ENCODE measurements at regions not wholly inside any gene's neighbourhood (a gene's known extent, or its start where the extent isn't known, plus 50 kb on each side); places are given as distances from the start of the nearest gene placed in this dataset.

DNA sequence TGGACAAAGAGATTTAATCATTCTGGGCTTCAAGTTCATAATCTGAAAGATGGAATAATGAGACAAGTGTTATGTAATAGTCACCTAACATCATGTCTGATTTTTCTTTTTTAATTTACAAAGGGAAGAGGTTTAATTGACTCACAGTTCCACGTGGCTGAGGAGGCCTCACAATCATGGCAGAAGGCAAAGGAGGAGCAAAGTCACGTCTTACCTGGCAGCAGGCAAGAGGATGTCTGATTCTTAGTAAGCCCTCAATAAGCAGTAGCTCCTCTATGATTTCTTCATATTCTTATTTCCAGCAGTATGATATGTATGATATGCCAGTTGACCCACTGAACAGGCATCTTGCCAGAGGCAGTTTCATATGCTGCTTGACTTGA, 152.7 kb downstream of the S1PR1 start:
- DNase-seq (no peak), ATAC-seq (peak; percentile 53)
- CTCF ChIA-PET: interaction anchor here (1.0 to 1.2 kb wide), 2 partner anchors 10 to 80 kb away, joined by 3 to 4 read pairs; no protein-coding TSS in a partner anchor
- POLR2A ChIA-PET: no interaction called here
- no peaks in the 10 kb centered on the region for H3K36me3 Mint-ChIP-seq (ENCODE audit: low read depth)
- intact Hi-C loops (cut with DNase I, micrococcal nuclease): no loop called here
- H3K27ac Mint-ChIP-seq: peak overlapping the region; percentile 49
- no peaks in the 10 kb centered on the region for H3K27me3 Mint-ChIP-seq
- H3K9me3 Mint-ChIP-seq (ENCODE audit: low read depth): peaks cover 5% of the 10 kb centered on the region
- H3K4me3 Mint-ChIP-seq: no peak overlapping the region
- peaks cover 4% of the 10 kb centered on the region for H3K4me1 Mint-ChIP-seq

DNA sequence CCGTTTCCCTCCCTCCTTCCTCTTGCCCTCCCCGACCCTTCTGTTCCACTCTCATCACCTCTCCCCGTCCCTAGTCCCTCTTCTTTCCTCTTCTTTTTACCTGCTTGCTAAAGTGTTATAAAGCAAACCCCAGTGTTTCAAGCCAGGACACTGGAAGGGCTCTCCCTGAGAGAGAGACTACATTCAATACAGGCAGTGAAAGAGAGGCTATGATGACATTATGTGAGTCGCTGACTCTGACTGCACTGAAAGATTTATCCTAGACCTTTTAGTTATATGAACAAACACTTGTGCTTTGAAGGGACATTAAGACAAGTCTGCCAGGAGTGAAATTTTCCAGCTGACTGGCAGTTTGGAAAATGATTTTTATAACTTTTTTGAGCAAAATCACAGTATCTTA, 155.7 kb downstream of the S1PR1 start:
- Mint-ChIP-seq H3K4me3 (no peak overlapping the region), H3K27ac (no peak overlapping the region), H3K4me1 (peaks cover 4% of the 10 kb centered on the region), H3K27me3 (no peaks in the 10 kb centered on the region), H3K9me3 (ENCODE audit: low read depth) (peaks cover 5% of the 10 kb centered on the region), H3K36me3 (ENCODE audit: low read depth) (no peaks in the 10 kb centered on the region)
- intact Hi-C loops (cut with DNase I, micrococcal nuclease): no loop called here
- ChIA-PET POLR2A (no interaction called here), CTCF (no interaction called here)
- no peak for ATAC-seq
- DNase-seq: no peak

DNA sequence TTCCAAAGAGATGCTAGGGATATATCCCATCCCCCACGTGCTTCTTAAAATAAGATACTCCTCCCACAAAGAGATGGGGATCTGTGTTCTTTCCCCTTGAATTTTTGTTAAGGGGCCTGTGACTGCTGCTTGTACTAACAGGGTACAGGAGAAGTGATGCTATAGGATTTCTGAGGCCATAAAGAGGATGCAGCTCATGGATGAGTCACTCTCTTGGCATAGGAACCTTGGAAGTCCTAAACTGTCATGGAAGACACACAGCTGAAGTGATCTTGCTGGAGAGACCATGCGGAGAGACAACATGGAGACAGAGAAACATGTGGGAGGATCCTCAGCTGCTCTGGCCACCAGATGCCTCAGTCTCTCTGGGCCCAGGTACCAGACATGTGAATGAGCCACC, 157.2 kb downstream of the S1PR1 start:
- ATAC-seq: no peak
- Mint-ChIP-seq H3K4me3 (no peak overlapping the region), H3K27me3 (no peaks in the 10 kb centered on the region), H3K27ac (no peak overlapping the region), H3K4me1 (peaks cover 4% of the 10 kb centered on the region), H3K9me3 (ENCODE audit: low read depth) (no peaks in the 10 kb centered on the region), H3K36me3 (ENCODE audit: low read depth) (no peaks in the 10 kb centered on the region)
- DNase-seq: no peak
- POLR2A ChIA-PET: no interaction called here
- CTCF ChIA-PET: interaction anchor here (0.6 to 1.3 kb wide), 2 partner anchors 14 to 27 kb away, joined by 4 to 5 read pairs; no protein-coding TSS in a partner anchor
- intact Hi-C loops (cut with DNase I, micrococcal nuclease): no loop called here

DNA sequence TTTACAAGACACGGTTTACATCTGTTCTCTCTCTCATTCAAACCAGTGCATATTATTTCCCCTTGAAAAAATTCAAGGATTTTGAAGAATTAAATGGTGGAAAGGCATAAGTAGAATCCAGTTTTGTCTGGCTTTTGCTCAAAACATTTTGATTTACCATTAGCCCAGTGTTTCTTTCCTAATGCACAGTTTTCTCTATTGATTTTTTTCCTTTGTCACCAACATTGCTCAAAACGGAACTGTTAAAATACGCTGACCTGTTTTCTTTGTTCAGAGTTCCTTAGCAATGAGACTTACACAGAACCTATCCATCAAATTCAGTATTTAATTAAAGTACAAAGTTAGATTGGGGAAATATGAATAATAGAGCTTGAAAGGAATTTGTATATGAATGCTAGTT, 162.4 kb downstream of the S1PR1 start:
- Mint-ChIP-seq H3K27ac (no peak overlapping the region), H3K4me1 (no peaks in the 10 kb centered on the region), H3K9me3 (ENCODE audit: low read depth) (no peaks in the 10 kb centered on the region), H3K36me3 (ENCODE audit: low read depth) (no peaks in the 10 kb centered on the region), H3K4me3 (no peak overlapping the region), H3K27me3 (no peaks in the 10 kb centered on the region)
- ChIA-PET CTCF (no interaction called here), POLR2A (no interaction called here)
- ATAC-seq: no peak
- intact Hi-C loops (cut with DNase I, micrococcal nuclease): no loop called here
- no peak for DNase-seq

DNA sequence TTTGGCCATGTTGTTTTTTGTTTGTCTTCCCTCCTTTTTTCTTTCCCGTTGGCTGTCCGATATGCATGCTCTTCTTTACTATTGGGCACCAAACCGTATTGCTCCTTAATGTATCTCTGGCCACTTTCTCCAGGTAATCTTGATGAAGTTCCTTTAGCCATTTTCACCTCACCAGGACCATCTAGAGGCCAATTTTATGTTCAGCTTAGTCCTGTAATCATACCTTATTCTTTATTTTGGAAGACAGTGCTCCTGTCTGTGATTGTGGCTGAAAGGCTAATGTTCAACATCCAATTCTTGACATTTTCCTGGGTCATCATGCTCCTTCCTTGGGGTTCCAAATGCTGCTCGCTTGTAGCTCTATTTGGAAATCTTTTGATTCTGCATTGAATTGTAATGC, 169.5 kb downstream of the S1PR1 start:
- no peaks in the 10 kb centered on the region for H3K36me3 Mint-ChIP-seq (ENCODE audit: low read depth)
- H3K4me1 Mint-ChIP-seq: peaks cover 10% of the 10 kb centered on the region
- H3K9me3 Mint-ChIP-seq (ENCODE audit: low read depth): no peaks in the 10 kb centered on the region
- no peak overlapping the region for H3K27ac Mint-ChIP-seq
- ATAC-seq (no peak), DNase-seq (no peak)
- no peak overlapping the region for H3K4me3 Mint-ChIP-seq
- peaks cover 5% of the 10 kb centered on the region for H3K27me3 Mint-ChIP-seq
- ChIA-PET POLR2A (no interaction called here), CTCF (interaction anchor here (0.8 kb wide), 1 partner anchor 9 kb away, joined by 3 read pairs; no protein-coding TSS in a partner anchor)
- intact Hi-C loops (cut with DNase I, micrococcal nuclease): no loop called here

DNA sequence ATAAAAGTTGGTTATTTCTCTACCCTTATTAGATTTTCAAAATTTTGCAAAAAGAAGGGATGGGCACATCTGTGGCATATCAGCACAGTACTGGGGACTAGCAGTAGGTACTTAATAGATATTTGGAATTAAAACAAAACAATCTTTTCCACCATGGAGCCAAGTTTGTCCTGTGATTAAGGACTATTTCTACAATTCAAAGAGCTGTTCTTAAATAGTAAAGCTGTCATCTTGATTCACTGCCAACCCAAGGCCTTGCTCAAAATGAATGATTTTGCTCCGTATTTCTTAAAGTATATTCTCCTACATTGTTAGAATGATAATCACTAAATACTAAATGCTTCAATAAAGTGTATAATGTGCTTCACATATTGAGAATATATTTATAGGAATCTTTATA, 169.9 kb downstream of the S1PR1 start:
- POLR2A ChIA-PET: no interaction called here
- Mint-ChIP-seq H3K4me3 (no peak overlapping the region), H3K27me3 (peaks cover 5% of the 10 kb centered on the region), H3K4me1 (peaks cover 10% of the 10 kb centered on the region), H3K36me3 (ENCODE audit: low read depth) (no peaks in the 10 kb centered on the region), H3K9me3 (ENCODE audit: low read depth) (no peaks in the 10 kb centered on the region), H3K27ac (no peak overlapping the region)
- CTCF ChIA-PET: interaction anchor here (0.8 kb wide), 1 partner anchor 9 kb away, joined by 3 read pairs; no protein-coding TSS in a partner anchor
- DNase-seq (no peak), ATAC-seq (no peak)
- intact Hi-C loops (cut with DNase I, micrococcal nuclease): no loop called here

DNA sequence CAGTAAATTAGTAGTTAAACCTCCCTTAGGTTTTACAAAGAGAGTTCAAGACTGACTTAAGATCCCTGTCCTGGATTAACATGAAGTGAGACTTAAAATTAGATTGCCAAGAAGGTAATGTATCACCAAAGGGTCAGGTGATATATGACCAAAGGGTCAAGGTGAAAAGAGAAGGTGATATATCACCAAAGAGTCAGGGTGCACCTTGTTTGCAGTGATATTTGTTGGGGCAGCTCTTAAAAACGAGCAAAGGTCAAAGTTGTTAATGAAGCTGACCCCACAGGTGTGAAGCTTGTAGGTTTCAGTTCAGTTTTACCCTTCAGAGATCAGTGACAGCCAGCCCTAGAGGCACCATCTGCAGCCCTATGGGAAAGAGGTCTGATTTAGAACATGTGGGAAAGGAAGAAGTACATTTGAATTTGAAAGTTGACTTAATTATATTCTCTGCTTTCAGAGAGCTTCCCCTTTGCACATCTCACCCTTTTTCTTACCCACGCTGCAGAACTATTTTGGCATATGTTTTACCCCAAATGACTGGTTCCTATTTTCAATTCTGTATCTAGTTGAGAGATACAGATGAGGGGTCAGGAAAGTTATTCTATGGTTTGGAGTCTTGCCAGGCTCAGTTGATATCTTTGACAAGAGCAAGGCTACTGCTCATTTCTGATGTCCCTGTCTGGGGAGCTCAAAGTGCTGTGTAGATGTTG, 170.8 kb downstream of the S1PR1 start:
- DNase-seq: no peak
- Mint-ChIP-seq H3K27me3 (peaks cover 5% of the 10 kb centered on the region), H3K36me3 (ENCODE audit: low read depth) (no peaks in the 10 kb centered on the region), H3K9me3 (ENCODE audit: low read depth) (no peaks in the 10 kb centered on the region), H3K27ac (no peak overlapping the region), H3K4me3 (no peak overlapping the region), H3K4me1 (peaks cover 10% of the 10 kb centered on the region)
- intact Hi-C loops (cut with DNase I, micrococcal nuclease): no loop called here
- CTCF ChIA-PET: interaction anchor here (0.6 to 2.2 kb wide), 6 partner anchors 11 to 288 kb away, joined by 3 to 6 read pairs (median 4); no protein-coding TSS in a partner anchor
- POLR2A ChIA-PET: no interaction called here
- ATAC-seq: no peak

DNA sequence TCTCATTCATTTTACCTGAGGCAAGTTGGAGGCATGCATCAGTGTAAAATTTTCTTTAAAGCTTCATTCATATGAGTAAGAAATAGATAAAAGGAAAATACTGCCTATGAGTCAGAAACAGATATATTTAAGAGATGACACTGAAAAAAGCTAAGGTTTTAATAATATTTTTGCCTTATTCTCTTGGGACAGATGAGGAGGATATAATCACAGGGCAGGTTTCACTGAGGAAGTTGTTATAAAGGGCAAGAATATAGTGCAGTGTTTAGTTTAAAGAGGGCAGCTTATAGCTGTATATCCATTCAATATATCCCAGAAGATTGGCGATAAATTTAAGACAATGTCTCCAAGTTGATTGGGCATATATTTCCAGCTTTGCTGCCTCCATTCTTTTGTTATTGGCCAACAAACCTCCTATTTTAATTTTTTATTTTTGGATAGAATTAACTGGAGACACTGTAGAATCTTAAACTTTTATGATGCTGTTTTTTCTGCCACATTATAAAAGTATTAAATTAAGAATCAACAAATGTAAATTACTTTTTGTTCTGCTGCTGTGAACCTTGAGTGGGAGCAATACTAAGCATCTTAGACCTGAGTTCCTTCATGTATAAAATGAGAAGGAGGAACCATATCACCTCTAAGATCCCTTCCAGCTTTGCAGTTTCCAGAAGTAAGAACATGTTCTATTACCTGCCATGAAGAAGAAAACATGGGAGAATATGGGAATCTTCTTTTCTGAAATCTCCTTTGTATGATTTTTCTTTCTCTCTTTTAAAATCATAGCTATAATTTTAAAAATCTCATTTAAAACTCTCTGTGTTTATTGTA, 171.6 kb downstream of the S1PR1 start:
- intact Hi-C loops (cut with DNase I, micrococcal nuclease): no loop called here
- CTCF ChIA-PET: interaction anchor here (0.6 to 2.2 kb wide), 6 partner anchors 12 to 287 kb away, joined by 3 to 6 read pairs (median 4); no protein-coding TSS in a partner anchor
- ATAC-seq: no peak
- Mint-ChIP-seq H3K4me1 (peaks cover 10% of the 10 kb centered on the region), H3K4me3 (no peak overlapping the region), H3K27me3 (peaks cover 5% of the 10 kb centered on the region), H3K27ac (no peak overlapping the region), H3K36me3 (ENCODE audit: low read depth) (no peaks in the 10 kb centered on the region), H3K9me3 (ENCODE audit: low read depth) (no peaks in the 10 kb centered on the region)
- no peak for DNase-seq
- POLR2A ChIA-PET: no interaction called here

DNA sequence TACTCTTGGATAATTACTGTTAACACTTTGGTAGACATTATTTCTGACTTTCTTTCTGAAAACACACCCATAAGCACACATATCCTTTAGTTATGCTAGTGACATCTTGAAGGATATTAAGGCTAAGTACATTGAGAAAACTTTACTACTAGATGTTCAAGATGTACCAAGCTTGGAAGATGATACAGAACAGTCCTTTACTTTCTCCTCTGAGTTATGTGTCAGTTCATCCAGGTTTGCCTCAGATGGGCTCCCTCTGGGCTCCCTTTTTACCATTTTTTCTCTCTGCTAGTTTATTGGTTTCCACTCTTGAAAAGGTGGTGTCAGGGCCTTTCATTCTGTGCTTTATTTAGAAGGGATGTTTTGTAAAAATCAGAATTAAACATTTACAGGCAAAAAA, 172.3 kb downstream of the S1PR1 start:
- ATAC-seq (no peak), DNase-seq (no peak)
- ChIA-PET CTCF (interaction anchor here (0.6 to 2.2 kb wide), 5 partner anchors 11 to 644 kb away, joined by 3 to 6 read pairs (median 4); no protein-coding TSS in a partner anchor), POLR2A (no interaction called here)
- intact Hi-C loops (cut with DNase I, micrococcal nuclease): no loop called here
- Mint-ChIP-seq H3K27me3 (peaks cover 5% of the 10 kb centered on the region), H3K4me1 (peaks cover 10% of the 10 kb centered on the region), H3K4me3 (no peak overlapping the region), H3K27ac (no peak overlapping the region), H3K36me3 (ENCODE audit: low read depth) (no peaks in the 10 kb centered on the region), H3K9me3 (ENCODE audit: low read depth) (no peaks in the 10 kb centered on the region)

DNA sequence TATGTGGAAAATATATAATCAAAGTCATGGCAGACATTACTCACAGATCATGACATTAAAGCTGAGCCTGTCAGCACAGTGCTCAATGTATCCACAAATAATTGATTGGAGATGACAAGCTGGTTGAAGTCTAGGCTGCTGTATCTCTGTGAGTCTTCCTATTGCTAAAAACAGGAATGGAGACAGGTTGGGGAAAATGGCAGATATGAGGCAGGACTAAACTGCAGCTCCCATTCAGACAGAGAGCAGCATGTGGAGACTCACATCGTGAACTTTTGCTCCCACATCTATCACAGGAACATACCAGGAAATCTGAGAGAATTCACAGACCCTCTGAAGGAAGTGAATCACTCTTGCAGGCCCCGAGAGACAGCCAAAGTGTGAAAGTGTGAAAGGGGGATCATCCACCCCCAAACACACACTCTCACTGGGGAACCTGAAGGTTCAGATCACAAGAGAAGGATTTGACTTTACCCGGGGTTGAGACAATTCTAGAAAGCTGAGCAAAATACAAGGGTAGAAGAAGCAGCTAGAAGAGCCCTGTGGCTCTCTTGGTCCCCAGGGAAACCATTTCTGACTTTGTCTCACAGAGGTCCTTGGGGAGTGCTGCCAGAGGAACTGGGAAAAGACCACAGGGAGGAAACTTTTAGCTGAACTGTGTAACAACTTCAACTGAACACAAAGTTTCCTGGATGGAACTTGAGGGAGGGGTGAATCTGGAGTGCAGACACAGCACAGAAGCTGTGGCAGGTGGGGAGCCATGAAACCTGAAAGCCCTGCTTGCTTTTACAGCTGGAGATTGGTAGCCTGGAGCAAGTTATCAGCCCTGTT, 173.4 kb downstream of the S1PR1 start:
- peak; percentile 74 for ATAC-seq
- Mint-ChIP-seq H3K9me3 (ENCODE audit: low read depth) (no peaks in the 10 kb centered on the region), H3K27ac (no peak overlapping the region), H3K4me1 (peaks cover 10% of the 10 kb centered on the region), H3K4me3 (no peak overlapping the region), H3K27me3 (peaks cover 3% of the 10 kb centered on the region), H3K36me3 (ENCODE audit: low read depth) (no peaks in the 10 kb centered on the region)
- CTCF ChIA-PET: interaction anchor here (0.6 to 1.0 kb wide), 3 partner anchors 14 to 152 kb away, joined by 3 to 4 read pairs (median 3); no protein-coding TSS in a partner anchor
- DNase-seq: peak; percentile 16
- intact Hi-C loops (cut with DNase I, micrococcal nuclease): loop anchor here in 1 of 2 experiments (5.0 kb wide), 1 partner anchor 42 kb away; no protein-coding TSS in a partner anchor
- POLR2A ChIA-PET: no interaction called here

DNA sequence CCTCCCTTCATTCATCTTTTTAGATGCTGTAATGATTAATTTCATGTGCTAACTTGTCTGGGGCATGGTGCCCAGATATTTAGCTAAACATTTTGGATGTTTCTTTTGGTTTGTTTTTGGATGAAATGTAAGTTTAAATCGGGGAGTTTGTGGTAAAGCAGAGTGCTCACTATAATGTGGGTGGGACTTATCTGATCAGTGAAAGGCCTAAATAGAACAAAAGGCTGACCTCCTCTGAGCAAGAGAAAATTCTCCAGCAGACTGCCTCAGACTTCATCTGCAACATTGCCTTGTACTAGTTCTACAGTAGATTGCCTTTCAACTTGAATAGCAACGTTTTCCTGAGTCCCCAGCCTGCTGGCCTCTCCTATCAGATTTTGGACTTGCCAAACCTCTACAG, 183.6 kb downstream of the S1PR1 start:
- POLR2A ChIA-PET: no interaction called here
- CTCF ChIA-PET: interaction anchor here (1.7 kb wide), 1 partner anchor 12 kb away, joined by 6 read pairs; no protein-coding TSS in a partner anchor
- no peaks in the 10 kb centered on the region for H3K36me3 Mint-ChIP-seq (ENCODE audit: low read depth)
- no peak for ATAC-seq
- intact Hi-C loops (cut with DNase I, micrococcal nuclease): no loop called here
- peaks cover 7% of the 10 kb centered on the region for H3K9me3 Mint-ChIP-seq (ENCODE audit: low read depth)
- H3K27ac Mint-ChIP-seq: no peak overlapping the region
- no peaks in the 10 kb centered on the region for H3K4me1 Mint-ChIP-seq
- no peaks in the 10 kb centered on the region for H3K27me3 Mint-ChIP-seq
- H3K4me3 Mint-ChIP-seq: no peak overlapping the region
- DNase-seq: no peak
